ENCODE measurements at regions not wholly inside any gene's neighbourhood (a gene's known extent, or its start where the extent isn't known, plus 50 kb on each side); places are given as distances from the start of the nearest gene placed in this dataset.

DNA sequence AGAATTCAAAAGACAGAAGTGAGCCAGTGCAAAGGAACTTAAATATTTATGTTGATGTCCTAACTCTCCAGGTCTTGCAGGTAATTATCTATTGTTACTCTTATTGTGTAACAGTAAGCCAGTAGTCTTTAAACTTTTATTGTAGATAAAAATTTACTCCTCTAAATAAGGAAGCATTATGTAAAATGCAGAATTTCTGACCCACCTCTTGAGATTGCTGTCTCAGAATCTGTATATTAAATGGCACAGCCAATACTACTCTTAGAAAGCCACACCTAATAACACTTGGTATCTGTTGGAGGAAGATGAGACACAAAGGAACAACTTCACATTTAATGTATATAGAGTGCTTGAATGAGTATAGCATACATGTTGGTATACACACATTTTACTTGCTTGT, 613.5 kb upstream of the ZNF804A start:
- no peaks in the 10 kb centered on the region for H3K9me3 ChIP-seq (ENCODE audit: control insufficient read depth, low read length)
- H3K36me3 ChIP-seq (ENCODE audit: control insufficient read depth, insufficient read depth, low read length): no peaks in the 10 kb centered on the region
- no peaks in the 10 kb centered on the region for H3K4me1 ChIP-seq (ENCODE audit: control insufficient read depth, insufficient read depth, low read length)
- H3K27me3 ChIP-seq (ENCODE audit: control insufficient read depth, insufficient read depth, low read length, poor library complexity, severe bottlenecking): no peaks in the 10 kb centered on the region
- H3K27ac ChIP-seq (ENCODE audit: insufficient read depth, low read depth, low read length, poor library complexity, severe bottlenecking): no peak overlapping the region
- no peak overlapping the region for H3K4me3 ChIP-seq (ENCODE audit: insufficient read depth, low read depth, low read length)

DNA sequence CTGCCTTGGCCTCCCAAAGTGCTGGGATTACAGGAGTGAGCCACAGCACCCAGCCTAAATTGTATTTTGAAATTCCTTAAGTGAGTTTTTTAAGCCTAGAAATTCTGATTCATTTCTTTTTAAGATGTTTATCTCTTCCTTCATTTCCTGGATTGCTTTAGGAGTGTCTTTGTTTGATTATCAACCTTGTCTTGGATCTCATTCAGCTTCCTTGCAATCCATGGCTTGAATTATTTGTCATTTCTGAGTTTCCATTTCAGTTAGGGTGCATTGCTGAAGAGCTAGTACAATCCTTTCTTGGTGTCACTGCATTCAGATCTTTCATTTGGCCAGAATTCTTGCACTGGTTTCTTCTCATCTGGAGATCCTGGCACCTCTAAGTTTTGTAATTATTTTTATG, 606.4 kb upstream of the ZNF804A start:
- Histone ChIP-seq H3K4me1 (ENCODE audit: control insufficient read depth, insufficient read depth, low read length) (peaks cover 6% of the 10 kb centered on the region), H3K36me3 (ENCODE audit: control insufficient read depth, insufficient read depth, low read length) (no peaks in the 10 kb centered on the region)

DNA sequence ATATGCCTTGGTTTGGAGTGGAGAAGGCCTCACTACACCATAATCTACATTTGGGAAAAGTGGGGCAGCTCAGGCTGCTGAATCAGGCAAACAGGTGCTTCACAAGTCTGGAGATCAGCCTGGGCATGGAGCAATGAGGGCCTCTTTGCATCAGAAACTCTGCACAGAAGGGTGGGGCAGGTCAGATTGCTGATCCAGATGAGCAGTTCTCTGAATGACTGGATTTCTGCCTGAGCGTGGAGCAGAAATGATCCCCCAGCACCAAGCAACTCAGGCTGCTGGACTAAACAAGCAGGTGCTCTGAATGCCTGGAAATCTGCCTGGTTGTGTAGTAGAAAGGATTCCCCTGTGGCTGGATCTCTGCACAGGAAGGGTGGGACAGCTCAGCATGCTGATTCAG, 605.3 kb upstream of the ZNF804A start:
- whole genome bisulfite sequencing, 2 experiments: 94 to 98% methylated on average over 1 of the region's 1 CpG
- Histone ChIP-seq H3K27ac (ENCODE audit: insufficient read depth, low read depth, low read length, poor library complexity, severe bottlenecking) (no peak overlapping the region), H3K36me3 (ENCODE audit: control insufficient read depth, insufficient read depth, low read length) (no peaks in the 10 kb centered on the region), H3K4me3 (ENCODE audit: insufficient read depth, low read depth, low read length) (no peak overlapping the region), H3K27me3 (ENCODE audit: control insufficient read depth, insufficient read depth, low read length, poor library complexity, severe bottlenecking) (no peaks in the 10 kb centered on the region), H3K4me1 (ENCODE audit: control insufficient read depth, insufficient read depth, low read length) (peaks cover 6% of the 10 kb centered on the region), H3K9me3 (ENCODE audit: control insufficient read depth, low read length) (no peaks in the 10 kb centered on the region)

More for the DNA sequence above, 606.4 kb upstream of the ZNF804A start:
- no peak overlapping the region for H3K27ac ChIP-seq (ENCODE audit: insufficient read depth, low read depth, low read length, poor library complexity, severe bottlenecking)
- H3K9me3 ChIP-seq (ENCODE audit: control insufficient read depth, low read length): no peaks in the 10 kb centered on the region
- H3K4me3 ChIP-seq (ENCODE audit: insufficient read depth, low read depth, low read length): no peak overlapping the region
- H3K27me3 ChIP-seq (ENCODE audit: control insufficient read depth, insufficient read depth, low read length, poor library complexity, severe bottlenecking): no peaks in the 10 kb centered on the region

GRCh38 chr2:183995632-183996031, 602.7 kb upstream of the ZNF804A start:
- 78 to 85% methylated on average over 2 of the region's 2 CpGs for WGBS, 2 experiments
- H3K4me1 ChIP-seq (ENCODE audit: control insufficient read depth, insufficient read depth, low read length): peaks cover 6% of the 10 kb centered on the region
- H3K9me3 ChIP-seq (ENCODE audit: control insufficient read depth, low read length): no peaks in the 10 kb centered on the region
- no peak overlapping the region for H3K4me3 ChIP-seq (ENCODE audit: insufficient read depth, low read depth, low read length)
- H3K36me3 ChIP-seq (ENCODE audit: control insufficient read depth, insufficient read depth, low read length): no peaks in the 10 kb centered on the region
- H3K27ac ChIP-seq (ENCODE audit: insufficient read depth, low read depth, low read length, poor library complexity, severe bottlenecking): no peak overlapping the region
- H3K27me3 ChIP-seq (ENCODE audit: control insufficient read depth, insufficient read depth, low read length, poor library complexity, severe bottlenecking): no peaks in the 10 kb centered on the region

- no peaks in the 10 kb centered on the region for H3K27me3 ChIP-seq (ENCODE audit: control insufficient read depth, insufficient read depth, low read length, poor library complexity, severe bottlenecking)
- H3K27ac ChIP-seq (ENCODE audit: insufficient read depth, low read depth, low read length, poor library complexity, severe bottlenecking): no peak overlapping the region
- no peak overlapping the region for H3K4me3 ChIP-seq (ENCODE audit: insufficient read depth, low read depth, low read length)
- 60 to 72% methylated on average over 6 to 8 of the region's 10 CpGs for WGBS, 2 experiments
- H3K4me1 ChIP-seq (ENCODE audit: control insufficient read depth, insufficient read depth, low read length): peaks cover 6% of the 10 kb centered on the region
- no peaks in the 10 kb centered on the region for H3K9me3 ChIP-seq (ENCODE audit: control insufficient read depth, low read length)
- no peaks in the 10 kb centered on the region for H3K36me3 ChIP-seq (ENCODE audit: control insufficient read depth, insufficient read depth, low read length)
Observed at GRCh38 chr2:183996825-183997793, 601.2 kb upstream of the ZNF804A start.

DNA sequence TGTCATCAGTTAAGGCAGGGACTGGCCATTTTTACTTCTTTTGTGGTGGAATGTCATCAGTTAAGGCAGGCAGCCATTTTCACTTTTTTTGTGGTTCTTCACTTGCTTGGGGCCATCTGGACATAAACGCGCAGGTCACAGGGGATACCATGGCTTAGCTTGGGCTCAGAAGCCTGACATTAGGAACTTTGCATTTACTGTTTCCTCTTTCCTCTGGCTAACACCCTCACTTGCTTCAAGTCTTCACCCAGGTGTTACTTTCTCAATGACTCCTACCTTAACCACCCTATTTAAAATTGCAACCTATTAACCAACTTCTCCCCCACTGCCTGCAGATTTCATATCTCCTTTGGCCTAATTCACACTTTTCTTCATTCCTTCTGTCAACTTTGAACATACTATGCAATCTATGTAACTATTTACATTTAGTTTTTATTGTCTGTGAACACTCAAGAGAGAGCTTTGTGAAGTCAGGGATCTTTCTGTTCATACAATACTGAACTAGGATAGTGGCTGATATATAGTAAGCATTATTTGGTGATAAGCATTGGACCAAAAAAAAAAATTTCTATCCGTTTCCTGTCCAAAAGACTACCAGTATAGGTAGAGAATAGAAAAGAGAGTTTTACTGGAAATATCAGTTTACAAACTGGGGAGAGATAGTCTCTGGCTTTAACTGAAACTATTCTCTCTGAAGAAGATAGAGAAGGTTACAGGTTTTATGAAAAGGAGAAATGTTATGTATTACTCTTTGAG, 600.1 kb upstream of the ZNF804A start:
- H3K4me1 ChIP-seq (ENCODE audit: control insufficient read depth, insufficient read depth, low read length): peaks cover 6% of the 10 kb centered on the region
- no peaks in the 10 kb centered on the region for H3K9me3 ChIP-seq (ENCODE audit: control insufficient read depth, low read length)
- no peaks in the 10 kb centered on the region for H3K36me3 ChIP-seq (ENCODE audit: control insufficient read depth, insufficient read depth, low read length)
- 95 to 99% methylated on average over 3 of the region's 3 CpGs for WGBS, 2 experiments
- H3K27ac ChIP-seq (ENCODE audit: insufficient read depth, low read depth, low read length, poor library complexity, severe bottlenecking): no peak overlapping the region
- H3K4me3 ChIP-seq (ENCODE audit: insufficient read depth, low read depth, low read length): no peak overlapping the region
- no peaks in the 10 kb centered on the region for H3K27me3 ChIP-seq (ENCODE audit: control insufficient read depth, insufficient read depth, low read length, poor library complexity, severe bottlenecking)

GRCh38 chr2:183998797-183999190, 599.5 kb upstream of the ZNF804A start:
- Histone ChIP-seq H3K27ac (ENCODE audit: insufficient read depth, low read depth, low read length, poor library complexity, severe bottlenecking) (no peak overlapping the region), H3K4me3 (ENCODE audit: insufficient read depth, low read depth, low read length) (no peak overlapping the region), H3K36me3 (ENCODE audit: control insufficient read depth, insufficient read depth, low read length) (no peaks in the 10 kb centered on the region), H3K27me3 (ENCODE audit: control insufficient read depth, insufficient read depth, low read length, poor library complexity, severe bottlenecking) (no peaks in the 10 kb centered on the region), H3K4me1 (ENCODE audit: control insufficient read depth, insufficient read depth, low read length) (peaks cover 6% of the 10 kb centered on the region), H3K9me3 (ENCODE audit: control insufficient read depth, low read length) (no peaks in the 10 kb centered on the region)
- WGBS, 2 experiments: 60% methylated on average over 1 of the region's 1 CpG; no CpG with 5 or more reads in 1 of the 2 experiments

- peaks cover 2% of the 10 kb centered on the region for H3K4me1 ChIP-seq (ENCODE audit: control insufficient read depth, insufficient read depth, low read length)
- WGBS, 2 experiments: 76 to 81% methylated on average over 1 of the region's 1 CpG
- no peak overlapping the region for H3K4me3 ChIP-seq (ENCODE audit: insufficient read depth, low read depth, low read length)
- no peaks in the 10 kb centered on the region for H3K36me3 ChIP-seq (ENCODE audit: control insufficient read depth, insufficient read depth, low read length)
- H3K27me3 ChIP-seq (ENCODE audit: control insufficient read depth, insufficient read depth, low read length, poor library complexity, severe bottlenecking): no peaks in the 10 kb centered on the region
- H3K9me3 ChIP-seq (ENCODE audit: control insufficient read depth, low read length): no peaks in the 10 kb centered on the region
- H3K27ac ChIP-seq (ENCODE audit: insufficient read depth, low read depth, low read length, poor library complexity, severe bottlenecking): no peak overlapping the region
Observed at GRCh38 chr2:184004289-184004947, 593.9 kb upstream of the ZNF804A start.

- Histone ChIP-seq H3K36me3 (ENCODE audit: control insufficient read depth, insufficient read depth, low read length) (no peaks in the 10 kb centered on the region), H3K27me3 (ENCODE audit: control insufficient read depth, insufficient read depth, low read length, poor library complexity, severe bottlenecking) (no peaks in the 10 kb centered on the region), H3K9me3 (ENCODE audit: control insufficient read depth, low read length) (no peaks in the 10 kb centered on the region), H3K27ac (ENCODE audit: insufficient read depth, low read depth, low read length, poor library complexity, severe bottlenecking) (no peak overlapping the region), H3K4me1 (ENCODE audit: control insufficient read depth, insufficient read depth, low read length) (peaks cover 2% of the 10 kb centered on the region), H3K4me3 (ENCODE audit: insufficient read depth, low read depth, low read length) (no peak overlapping the region)
- 95 to 97% methylated on average over 1 to 2 of the region's 2 CpGs for WGBS, 2 experiments
Observed at GRCh38 chr2:184004948-184005672, 593.2 kb upstream of the ZNF804A start.
